Amniotic stem cell (primary cell): ENCODE measurements at regions not wholly inside any gene's neighbourhood (a gene's known extent, or its start where the extent isn't known, plus 50 kb on each side); places are given as distances from the start of the nearest gene placed in this dataset.

Source experiments
- DNase-seq: peaks from one replicate; lab custom pipeline; 2025; lab: John Stamatoyannopoulos, UW

GRCh38 chr18:45227001-45227742, 388.1 kb upstream of the SLC14A2 start:
- DNase-seq, result no peak

DNA sequence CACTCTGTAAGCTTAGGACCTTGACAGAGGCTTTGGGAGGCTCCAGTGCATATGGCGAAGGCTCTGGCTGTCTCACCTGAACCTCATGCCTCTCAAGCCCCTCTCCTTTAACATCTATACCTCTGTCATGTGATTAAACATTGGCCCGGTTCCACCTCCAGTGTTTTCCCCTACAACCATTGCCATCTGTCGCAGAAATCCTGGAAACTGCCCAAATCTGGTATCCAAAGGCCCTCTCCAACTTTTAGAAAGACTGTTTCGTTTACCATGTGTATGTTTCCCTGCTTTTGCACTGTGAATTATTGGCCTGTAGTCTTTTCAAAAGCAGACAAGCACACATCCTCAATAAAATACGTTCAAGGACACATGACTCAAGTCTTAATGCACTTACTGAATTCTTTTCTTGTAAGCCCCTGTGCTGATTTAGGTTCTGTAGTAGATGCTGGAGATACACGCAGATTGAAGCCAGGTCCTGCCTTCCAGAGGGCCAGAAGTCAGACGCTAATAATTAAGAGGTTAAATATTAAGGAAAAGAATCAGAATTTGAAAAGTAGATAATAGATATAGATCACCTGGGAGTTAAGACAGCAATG, 386.4 kb upstream of the SLC14A2 start:
- no peak for DNase-seq

GRCh38 chr18:45231617-45232016, 383.7 kb upstream of the SLC14A2 start:
- DNase-seq, result no peak

DNA sequence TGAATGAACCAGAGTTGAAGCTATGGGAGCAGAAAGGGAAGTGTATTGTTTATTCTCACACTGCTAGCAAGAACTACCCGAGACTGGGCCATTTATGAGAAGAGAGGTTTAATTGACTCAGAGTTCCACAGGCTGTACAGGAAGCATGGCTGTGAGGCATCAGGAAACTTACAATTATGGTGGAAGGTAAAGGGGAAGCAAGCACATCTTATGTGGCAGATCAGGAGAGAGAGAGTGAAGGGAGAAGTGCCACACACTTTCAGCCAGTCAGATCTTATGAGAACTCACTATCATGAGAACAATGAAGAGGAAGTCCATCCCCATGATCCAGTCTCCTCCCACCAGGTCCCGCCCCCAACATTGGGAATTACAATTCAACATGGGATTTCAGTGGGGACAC, 383.2 kb upstream of the SLC14A2 start:
- no peak for DNase-seq

DNA sequence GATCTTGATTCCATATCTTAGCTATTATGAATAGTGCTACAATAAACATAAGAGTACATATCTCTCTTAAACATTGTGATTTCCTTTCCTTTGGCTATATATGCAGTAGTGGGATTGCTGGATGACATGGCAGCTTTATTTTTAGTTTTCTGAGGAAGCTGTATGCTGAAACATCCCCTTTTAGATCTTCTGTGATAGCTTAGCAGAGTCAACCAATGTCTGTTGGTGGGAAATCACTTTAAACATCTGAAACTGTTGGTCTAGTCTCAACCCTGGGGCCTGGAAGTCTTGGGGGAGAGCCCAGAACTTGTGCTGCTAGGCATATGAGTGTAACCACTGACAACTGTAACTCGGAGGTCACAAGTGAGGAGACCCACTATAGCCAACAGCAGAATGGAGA, 378.6 kb upstream of the SLC14A2 start:
- DNase-seq, result no peak

DNA sequence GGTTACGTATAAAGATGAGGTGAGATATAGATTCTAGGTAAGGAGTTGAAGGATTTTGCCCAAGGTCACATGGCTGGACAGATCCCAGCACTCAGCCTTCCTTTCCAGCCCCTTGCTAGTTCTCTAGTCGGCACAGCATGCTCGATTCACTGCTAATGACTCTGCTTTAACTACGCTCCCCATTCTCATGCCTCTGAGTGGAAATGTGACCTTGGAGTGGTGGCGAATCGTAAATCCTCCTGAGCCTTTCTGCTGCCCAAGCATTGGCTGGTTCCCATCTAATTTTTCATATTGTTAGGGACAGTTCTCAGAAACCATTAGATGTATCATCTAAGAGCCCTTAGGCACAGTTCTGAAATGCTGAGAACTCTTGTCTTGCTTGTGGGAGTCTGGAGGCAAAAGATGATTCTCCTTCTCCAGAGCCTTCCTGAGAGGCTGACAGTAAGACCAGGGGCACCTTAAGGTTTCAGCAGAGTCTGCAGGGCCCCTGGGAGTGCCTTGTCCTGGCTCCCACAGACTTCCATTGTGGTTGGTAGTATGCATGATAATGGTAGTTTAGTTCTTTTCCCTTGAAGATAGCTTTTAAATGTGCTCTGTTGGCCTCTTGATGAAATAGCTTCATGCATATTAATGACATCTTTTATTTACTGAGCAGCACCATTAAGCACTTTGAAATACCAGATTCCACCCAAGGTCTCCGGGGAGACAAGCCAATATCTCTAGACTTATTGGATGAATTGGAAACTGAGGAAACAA, 377.8 kb upstream of the SLC14A2 start:
- no peak for DNase-seq

DNA sequence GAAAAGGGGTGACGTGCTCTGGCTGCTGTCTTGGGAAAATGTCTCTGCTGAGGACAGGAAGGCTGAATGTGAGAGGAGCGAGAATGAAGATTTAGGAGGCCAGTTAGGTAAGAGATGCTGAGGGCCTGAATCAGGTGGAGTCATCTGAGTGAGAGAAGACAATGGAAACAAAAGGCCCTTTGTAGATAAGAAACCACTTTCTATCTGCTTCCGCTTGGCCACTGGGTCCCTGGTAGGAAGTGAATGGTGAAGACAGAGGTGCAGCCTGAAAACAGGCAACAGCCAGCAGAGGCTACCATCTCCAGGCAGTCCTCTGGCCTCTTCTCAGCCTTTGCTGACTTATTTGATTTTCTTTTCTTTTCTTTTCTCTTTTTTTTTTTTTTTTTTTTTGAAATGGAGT, 374.0 kb upstream of the SLC14A2 start:
- no peak for DNase-seq

DNA sequence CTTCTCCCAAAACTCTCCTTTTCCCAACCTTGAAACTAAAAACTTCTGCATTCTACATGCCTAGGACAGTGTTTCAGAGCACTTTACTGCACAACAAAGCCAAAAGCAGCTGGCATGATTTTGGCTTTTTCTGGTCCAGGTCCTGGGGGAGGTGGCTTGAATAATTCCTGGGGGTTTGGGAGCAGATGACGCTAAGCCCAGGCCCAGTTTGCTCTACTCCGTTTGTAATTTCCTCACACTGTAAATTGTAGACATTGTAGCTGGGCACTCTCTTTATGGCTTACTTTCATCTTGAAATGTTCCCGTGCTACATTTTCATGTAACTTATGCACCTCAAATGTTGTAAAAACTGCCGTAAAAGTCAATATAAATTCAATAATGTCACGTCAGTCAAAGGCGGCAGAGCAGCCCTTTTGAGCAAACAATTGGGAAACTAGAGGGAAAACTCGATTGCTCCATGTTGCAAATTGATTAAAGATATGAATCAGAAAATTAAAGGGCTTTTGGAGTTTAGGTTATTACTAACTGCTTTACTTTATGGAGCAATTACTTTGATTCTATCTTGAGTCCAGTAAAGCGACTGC, 373.2 kb upstream of the SLC14A2 start:
- DNase-seq, result no peak

DNA sequence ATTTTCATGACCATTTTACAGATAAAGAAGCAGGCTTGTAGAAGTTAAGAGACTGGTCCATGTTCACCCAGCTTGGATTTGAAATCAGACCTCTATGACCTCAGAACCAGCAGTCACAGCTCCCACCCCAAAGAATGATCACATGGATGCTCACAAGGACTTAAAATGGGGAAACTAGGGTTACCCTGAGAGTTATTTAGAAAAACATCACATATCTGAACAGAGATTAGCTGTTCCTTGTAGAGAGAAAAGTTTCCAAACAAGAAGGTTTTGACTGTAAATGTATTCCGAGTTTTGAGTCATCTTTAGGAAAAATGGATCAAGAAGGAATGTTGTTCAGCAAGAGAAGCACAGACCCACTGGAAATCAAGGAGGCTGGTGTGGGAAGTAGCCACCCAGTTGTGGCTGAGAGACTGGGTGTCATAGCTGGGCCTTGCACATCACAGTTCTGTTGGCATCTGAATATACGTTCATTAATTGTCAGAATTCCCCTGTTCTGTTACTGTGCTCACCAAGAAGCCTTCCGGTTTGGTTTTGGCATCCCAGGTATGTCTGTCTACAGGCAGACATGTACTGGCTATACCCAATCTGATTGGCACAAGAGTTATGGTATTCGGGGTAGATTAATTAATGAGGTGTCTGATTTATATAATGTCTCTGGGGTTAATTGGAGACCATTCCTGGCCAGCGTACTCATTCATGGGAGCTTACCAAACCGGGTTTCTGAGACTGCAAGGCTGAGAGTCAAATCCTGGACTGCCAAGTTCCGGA, 371.8 kb upstream of the SLC14A2 start:
- DNase-seq, result no peak

GRCh38 chr18:45245091-45245511, 370.2 kb upstream of the SLC14A2 start:
- DNase-seq, result no peak

DNA sequence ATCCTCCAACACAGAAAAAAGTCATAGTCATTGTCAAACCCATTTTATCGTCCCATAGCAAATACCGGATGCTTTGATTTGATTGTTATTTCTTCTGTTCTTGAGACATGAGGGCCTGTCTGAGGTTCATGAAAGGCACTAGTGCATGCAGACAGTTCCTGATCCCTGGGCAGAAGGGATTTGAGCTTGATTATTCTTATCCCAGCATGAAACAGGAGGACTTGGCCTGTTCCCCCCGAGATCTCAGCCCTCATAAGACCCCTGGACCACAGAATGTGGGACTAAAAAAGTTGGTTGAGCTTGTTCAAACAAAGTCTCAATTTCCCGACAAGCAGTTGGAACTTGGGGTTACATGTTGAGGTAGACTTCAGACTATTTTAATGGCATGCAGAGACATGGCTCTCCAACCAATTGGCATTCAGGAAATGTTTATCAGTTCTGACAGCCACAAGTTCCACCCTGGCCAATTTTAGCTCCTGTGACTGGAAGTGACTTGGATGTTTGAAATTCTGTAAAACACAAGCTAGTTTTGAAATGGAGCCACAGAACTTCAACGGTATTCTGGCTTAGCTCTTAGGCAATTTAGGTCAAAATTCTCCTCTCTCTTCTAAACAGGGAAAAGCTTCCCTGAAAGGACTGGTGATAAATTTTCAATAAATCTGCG, 366.9 kb upstream of the SLC14A2 start:
- DNase-seq, result peak; percentile 14

GRCh38 chr18:45249246-45249661, 366.0 kb upstream of the SLC14A2 start:
- no peak for DNase-seq

DNA sequence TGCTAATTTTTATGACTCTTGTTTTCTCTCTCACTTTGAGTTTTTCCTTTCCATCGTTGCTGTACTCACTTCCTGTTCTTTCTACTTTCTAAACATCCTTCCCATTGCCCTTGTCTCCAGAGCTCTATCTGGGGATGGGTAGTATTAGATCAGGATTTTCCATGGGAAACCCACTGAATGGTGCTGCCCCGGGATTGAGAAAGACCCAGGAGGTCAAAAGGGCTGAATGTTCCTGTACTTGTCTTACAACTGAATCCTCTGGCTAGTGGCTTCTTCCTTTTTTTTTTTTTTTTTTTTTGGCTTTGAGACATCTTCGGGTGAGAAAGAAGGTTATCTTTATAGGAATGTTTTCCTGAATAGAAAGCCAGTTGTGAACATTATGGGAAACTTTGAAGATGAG, 364.8 kb upstream of the SLC14A2 start:
- DNase-seq, result no peak

DNA sequence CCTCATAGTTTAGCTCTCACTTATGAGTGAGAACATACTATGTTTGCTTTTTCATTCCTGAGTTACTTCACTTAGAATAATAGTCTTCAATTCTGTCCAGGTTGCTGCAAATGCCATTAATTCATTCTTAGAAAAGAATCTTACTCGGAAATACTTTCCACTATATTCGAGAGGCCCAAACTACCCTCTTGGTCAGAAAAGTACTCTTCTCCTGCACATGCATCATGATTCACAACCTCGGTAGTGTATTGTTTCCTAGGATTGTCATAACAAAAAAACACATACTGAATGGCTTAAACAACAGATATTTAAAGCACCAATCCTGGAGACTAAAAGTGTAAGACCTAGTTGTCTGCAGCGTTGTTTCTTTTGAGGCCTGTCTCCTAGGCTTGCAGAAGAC, 364.0 kb upstream of the SLC14A2 start:
- DNase-seq, result no peak

GRCh38 chr18:45252474-45252873, 362.8 kb upstream of the SLC14A2 start:
- DNase-seq, result no peak

GRCh38 chr18:45253056-45253565, 362.2 kb upstream of the SLC14A2 start:
- DNase-seq, result no peak

DNA sequence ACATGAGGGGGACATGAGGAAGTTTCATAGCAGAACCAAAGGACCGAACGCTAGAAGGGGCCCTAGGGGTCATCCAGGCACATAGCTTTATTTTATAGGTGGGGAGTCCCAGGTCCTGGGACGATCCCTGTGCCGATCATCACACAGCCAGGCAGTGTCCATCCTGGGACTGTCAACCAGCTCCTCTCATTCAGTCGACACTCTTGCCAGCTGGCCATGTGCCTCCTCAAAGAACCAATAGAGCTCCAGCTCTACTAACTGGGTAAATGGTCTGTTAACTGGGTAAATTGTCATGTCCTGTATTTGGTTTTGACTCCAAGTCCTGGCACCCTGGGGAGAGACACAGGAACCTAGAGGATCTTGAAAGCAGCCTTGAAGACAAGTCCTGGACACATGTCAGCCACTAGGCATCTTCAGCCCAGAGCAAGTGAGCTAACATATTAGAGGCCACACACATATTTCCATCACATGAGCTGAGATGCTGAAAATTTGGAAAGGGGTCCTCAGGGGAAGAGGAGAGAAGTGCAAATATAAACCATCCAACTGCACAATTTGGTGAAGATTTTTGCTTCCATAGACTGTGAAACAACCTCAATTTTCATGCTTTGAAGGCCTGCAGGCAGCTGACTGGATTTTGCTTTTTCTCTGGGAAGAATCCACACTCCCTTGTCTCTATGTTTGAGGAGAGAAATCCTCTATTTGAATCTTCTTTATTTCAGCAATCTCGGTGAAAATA, 361.1 kb upstream of the SLC14A2 start:
- no peak for DNase-seq

DNA sequence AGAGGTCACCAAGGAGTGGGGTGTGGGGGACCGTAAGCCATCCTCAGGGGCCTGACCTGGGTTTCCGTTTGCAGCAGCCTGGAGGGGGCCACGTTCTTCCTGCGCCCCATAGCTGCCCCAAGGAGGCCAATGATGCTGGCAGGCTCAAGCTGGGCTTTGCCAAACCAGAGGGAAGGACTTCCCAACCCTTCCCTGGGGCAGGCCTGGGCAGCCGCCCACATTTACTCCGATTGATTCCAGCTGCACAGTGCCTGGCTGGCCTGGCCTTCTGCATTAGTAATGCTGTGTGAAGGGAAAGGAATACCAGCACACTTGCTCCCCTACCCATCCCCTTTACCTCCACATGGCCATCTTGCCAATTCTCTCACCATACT, 360.6 kb upstream of the SLC14A2 start:
- no peak for DNase-seq

DNA sequence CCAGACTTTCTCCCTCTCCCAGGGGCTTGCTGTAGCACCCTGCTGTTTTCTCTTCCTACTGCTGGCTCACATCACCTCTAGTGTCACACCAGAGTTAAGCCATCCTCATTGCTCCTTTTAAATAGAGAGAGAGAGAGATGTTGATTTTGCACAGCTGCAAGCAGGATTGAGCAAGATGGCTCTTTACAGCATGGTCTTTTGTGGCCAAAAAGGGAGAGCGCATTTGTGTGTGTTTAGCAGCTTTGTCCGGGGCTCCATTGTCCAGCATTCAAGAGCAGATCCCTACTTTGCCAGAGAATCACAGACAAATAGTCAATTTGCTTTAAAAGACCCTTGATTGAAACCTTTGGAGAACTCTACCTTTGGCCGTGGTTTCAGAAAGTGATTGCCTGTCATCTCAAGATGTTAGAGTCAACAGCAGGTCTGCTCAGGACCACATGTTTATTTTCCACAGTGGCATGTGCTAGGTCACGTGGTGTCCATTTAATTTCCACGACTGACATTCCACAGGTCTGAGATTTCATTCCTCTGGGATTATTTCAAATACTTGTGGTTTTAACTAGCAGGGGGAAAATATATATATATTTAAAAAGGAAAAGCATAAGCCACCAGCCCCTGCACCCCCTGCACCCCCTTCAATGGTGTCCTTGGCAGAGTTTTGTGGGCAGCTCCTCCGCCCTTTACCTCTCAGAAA, 359.9 kb upstream of the SLC14A2 start:
- peak; percentile 31 for DNase-seq

DNA sequence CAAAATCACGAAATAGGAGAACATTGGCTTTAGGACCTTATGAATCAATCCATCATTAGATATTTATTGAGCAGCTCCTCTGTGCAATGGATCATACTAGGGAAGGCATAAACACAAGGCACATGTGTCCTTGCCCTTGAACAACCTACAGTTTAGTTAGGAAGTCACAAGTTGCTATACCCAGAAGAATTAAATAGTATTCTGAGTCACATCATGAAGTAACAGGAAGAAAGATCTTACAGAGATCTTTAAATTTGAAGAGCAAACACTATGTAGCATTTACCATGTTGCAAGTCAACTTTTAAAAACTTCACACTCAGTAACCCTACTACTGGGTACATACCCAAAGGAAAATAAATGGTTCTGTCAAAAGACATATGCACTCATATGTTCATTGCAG, 355.2 kb upstream of the SLC14A2 start:
- DNase-seq, result no peak
